Endodermal cell (in vitro differentiated cells): ENCODE measurements at regions not wholly inside any gene's neighbourhood (a gene's known extent, or its start where the extent isn't known, plus 50 kb on each side); places are given as distances from the start of the nearest gene placed in this dataset.

Experiments used
- DNase-seq: peaks from one replicate; pipeline ENCODE4 v3.0.0-alpha.2; 2017
- H3K27ac ChIP-seq: 2 replicates; pipeline ENCODE4 v1.5.1; 2013; ENCODE audit warnings: mild to moderate bottlenecking, low read depth, low read length, moderate library complexity
- H3K27me3 ChIP-seq: 2 replicates; pipeline ENCODE4 v1.6.1; 2013; ENCODE audit warnings: mild to moderate bottlenecking, low read length, moderate library complexity; ENCODE audit not compliant: insufficient read depth, control insufficient read depth, poor library complexity, severe bottlenecking
- H3K36me3 ChIP-seq: 2 replicates; pipeline ENCODE4 v1.7.0; 2013; ENCODE audit warnings: mild to moderate bottlenecking, low read length, moderate library complexity; ENCODE audit not compliant: control insufficient read depth, insufficient read depth
- H3K4me1 ChIP-seq: one replicate; pipeline ENCODE4 v1.7.0; 2013; ENCODE audit warnings: low read length; ENCODE audit not compliant: control insufficient read depth, insufficient read depth
- H3K4me3 ChIP-seq: 2 replicates; pipeline ENCODE4 v1.5.1; 2013; ENCODE audit warnings: mild to moderate bottlenecking, low read length, moderate library complexity
- H3K9ac ChIP-seq: 2 replicates; pipeline ENCODE4 v1.6.1; 2013; ENCODE audit warnings: mild to moderate bottlenecking, low read length, moderate library complexity; ENCODE audit not compliant: poor library complexity, severe bottlenecking; ENCODE audit errors: extremely low read depth
- H3K9me3 ChIP-seq: 2 replicates; pipeline ENCODE4 v1.6.1; 2013; ENCODE audit warnings: mild to moderate bottlenecking, low read length, moderate library complexity; ENCODE audit not compliant: control insufficient read depth
- H3K27ac Mint-ChIP-seq: 2 replicates; pipeline ENCODE4 v1.8.0; 2020; ENCODE audit warnings: mixed read lengths
- H3K27me3 Mint-ChIP-seq: 2 replicates; pipeline ENCODE4 v1.8.0; 2021; ENCODE audit warnings: mild to moderate bottlenecking, mixed read lengths; ENCODE audit not compliant: insufficient read depth
- H3K36me3 Mint-ChIP-seq: 2 replicates; pipeline ENCODE4 v1.8.0; 2020; ENCODE audit warnings: low read depth, mixed read lengths
- H3K4me1 Mint-ChIP-seq: 2 replicates; pipeline ENCODE4 v1.8.0; 2020; ENCODE audit warnings: mixed read lengths
- H3K4me3 Mint-ChIP-seq: 2 replicates; pipeline ENCODE4 v1.8.0; 2020; ENCODE audit warnings: mild to moderate bottlenecking, moderate library complexity, mixed read lengths
- H3K9me3 Mint-ChIP-seq: 2 replicates; pipeline ENCODE4 v1.8.0; 2020; ENCODE audit warnings: mild to moderate bottlenecking, mixed read lengths
- WGBS, 2 experiments: methylation state at CpG; one replicate each; pipeline versions ENCODE4 v1.1.5 to v1.1.7; 2013; ENCODE audit warnings: missing lambda C conversion rate in 2 of 2, mixed read lengths in 1 of 2; ENCODE audit not compliant: insufficient coverage in 1 of 2, insufficient read length in 1 of 2; 5-methylcytosine and 5-hydroxymethylcytosine counted together
- TF ChIP-seq, protein P1 (sequence below): fragments of 200-600 bp; sonication (generic); conservative IDR thresholded peaks from 2 replicates; pipeline ENCODE4 v1.5.0; 2021; ENCODE audit warnings: antibody characterized with exemption, mild to moderate bottlenecking

GRCh38 chr6:69617163-69617562 is 179.6 kb downstream of the LMBRD1 start:
- Mint-ChIP-seq H3K36me3 (no peaks in the 10 kb centered on the region), H3K4me3 (no peak overlapping the region), H3K27ac (no peak overlapping the region), H3K9me3 (no peaks in the 10 kb centered on the region), H3K27me3 (no peaks in the 10 kb centered on the region), H3K4me1 (peaks cover 13% of the 10 kb centered on the region)
- H3K27ac ChIP-seq = no peak overlapping the region
- TF ChIP-seq, protein P1, sequence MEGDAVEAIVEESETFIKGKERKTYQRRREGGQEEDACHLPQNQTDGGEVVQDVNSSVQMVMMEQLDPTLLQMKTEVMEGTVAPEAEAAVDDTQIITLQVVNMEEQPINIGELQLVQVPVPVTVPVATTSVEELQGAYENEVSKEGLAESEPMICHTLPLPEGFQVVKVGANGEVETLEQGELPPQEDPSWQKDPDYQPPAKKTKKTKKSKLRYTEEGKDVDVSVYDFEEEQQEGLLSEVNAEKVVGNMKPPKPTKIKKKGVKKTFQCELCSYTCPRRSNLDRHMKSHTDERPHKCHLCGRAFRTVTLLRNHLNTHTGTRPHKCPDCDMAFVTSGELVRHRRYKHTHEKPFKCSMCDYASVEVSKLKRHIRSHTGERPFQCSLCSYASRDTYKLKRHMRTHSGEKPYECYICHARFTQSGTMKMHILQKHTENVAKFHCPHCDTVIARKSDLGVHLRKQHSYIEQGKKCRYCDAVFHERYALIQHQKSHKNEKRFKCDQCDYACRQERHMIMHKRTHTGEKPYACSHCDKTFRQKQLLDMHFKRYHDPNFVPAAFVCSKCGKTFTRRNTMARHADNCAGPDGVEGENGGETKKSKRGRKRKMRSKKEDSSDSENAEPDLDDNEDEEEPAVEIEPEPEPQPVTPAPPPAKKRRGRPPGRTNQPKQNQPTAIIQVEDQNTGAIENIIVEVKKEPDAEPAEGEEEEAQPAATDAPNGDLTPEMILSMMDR = no peak
- no peaks in the 10 kb centered on the region for H3K36me3 ChIP-seq
- no peaks in the 10 kb centered on the region for H3K27me3 ChIP-seq
- H3K9ac ChIP-seq = no peak overlapping the region
- WGBS, 2 experiments = 93 to 100% methylated on average over 3 to 7 of the region's 7 CpGs
- DNase-seq = no peak
- no peak overlapping the region for H3K4me3 ChIP-seq
- H3K4me1 ChIP-seq = no peaks in the 10 kb centered on the region
- no peaks in the 10 kb centered on the region for H3K9me3 ChIP-seq

DNA sequence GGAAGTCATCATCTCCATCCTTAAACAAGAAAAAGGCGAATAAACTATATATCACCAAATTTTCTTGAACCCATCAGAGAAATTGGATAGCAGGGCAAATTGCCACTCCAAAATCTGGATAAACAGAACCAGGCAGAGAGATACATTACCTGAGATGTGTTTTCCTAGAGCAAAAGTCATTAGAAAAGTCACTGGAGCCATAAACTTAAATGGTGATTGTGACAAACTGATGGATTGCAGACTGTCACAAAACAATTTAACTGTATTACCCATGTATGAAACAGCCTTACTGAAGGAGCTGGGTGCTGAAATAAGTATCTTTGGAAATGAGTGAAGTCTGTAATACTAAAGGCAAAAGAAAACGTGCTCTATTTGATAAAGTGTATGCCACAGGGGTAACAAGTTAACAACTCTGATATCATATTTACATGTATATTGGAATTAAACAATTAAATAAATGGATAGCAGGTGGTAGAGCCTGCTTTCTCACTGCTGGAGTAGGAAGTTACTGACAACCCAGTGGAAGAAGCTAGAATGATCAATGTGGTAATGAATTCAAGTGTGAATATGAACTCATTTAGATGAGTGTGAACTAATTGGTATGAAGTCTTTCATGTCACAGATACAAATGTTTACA is 186.9 kb downstream of the LMBRD1 start:
- no peak overlapping the region for H3K27ac Mint-ChIP-seq
- H3K4me1 Mint-ChIP-seq = no peaks in the 10 kb centered on the region
- Histone ChIP-seq H3K36me3 (no peaks in the 10 kb centered on the region), H3K27ac (no peak overlapping the region), H3K4me1 (no peaks in the 10 kb centered on the region), H3K4me3 (no peak overlapping the region), H3K9me3 (no peaks in the 10 kb centered on the region), H3K27me3 (no peaks in the 10 kb centered on the region), H3K9ac (no peak overlapping the region)
- H3K9me3 Mint-ChIP-seq = no peaks in the 10 kb centered on the region
- H3K36me3 Mint-ChIP-seq = no peaks in the 10 kb centered on the region
- 67% methylated on average over 2 of the region's 2 CpGs; no CpG with 5 or more reads in 1 of the 2 experiments for WGBS, 2 experiments
- DNase-seq = no peak
- no peaks in the 10 kb centered on the region for H3K27me3 Mint-ChIP-seq
- no peak overlapping the region for H3K4me3 Mint-ChIP-seq
- TF ChIP-seq, protein P1 = no peak

DNA sequence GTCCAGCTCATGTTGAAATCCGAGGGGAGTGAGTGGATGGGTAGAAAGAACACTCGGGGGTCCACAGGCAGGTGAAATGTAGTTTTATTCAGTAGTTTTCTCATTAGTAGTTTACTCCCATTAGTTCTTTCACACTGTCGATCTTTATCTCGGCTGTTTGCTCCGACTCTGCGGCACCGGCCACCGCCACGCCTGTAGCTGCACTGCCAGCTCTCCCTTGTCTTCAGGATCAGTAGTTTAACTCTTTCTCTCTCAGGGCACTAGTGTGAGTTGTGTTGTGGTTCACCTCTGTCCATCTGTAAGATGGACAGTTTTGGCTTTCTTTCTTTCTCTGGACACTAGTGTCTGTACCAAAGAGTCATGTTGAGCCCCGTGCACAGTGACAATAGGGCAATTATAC is 195.7 kb downstream of the LMBRD1 start:
- Mint-ChIP-seq H3K9me3 (no peaks in the 10 kb centered on the region), H3K36me3 (no peaks in the 10 kb centered on the region), H3K27ac (peak overlapping the region; percentile 14), H3K27me3 (no peaks in the 10 kb centered on the region), H3K4me3 (no peak overlapping the region), H3K4me1 (no peaks in the 10 kb centered on the region)
- Histone ChIP-seq H3K27me3 (no peaks in the 10 kb centered on the region), H3K27ac (no peak overlapping the region), H3K4me3 (no peak overlapping the region), H3K36me3 (no peaks in the 10 kb centered on the region), H3K4me1 (no peaks in the 10 kb centered on the region), H3K9ac (no peak overlapping the region), H3K9me3 (no peaks in the 10 kb centered on the region)
- 95 to 100% methylated on average over 1 to 10 of the region's 10 CpGs for WGBS, 2 experiments
- TF ChIP-seq, protein P1 = no peak
- DNase-seq = no peak
